GM13976 (cell line): ENCODE measurements at regions not wholly inside any gene's neighbourhood (a gene's known extent, or its start where the extent isn't known, plus 50 kb on each side); places are given as distances from the start of the nearest gene placed in this dataset.

Source experiments
- DNase-seq: peaks from one replicate; pipeline ENCODE4 v3.0.0; 2012; ENCODE audit warnings: low spot score
- CTCF ChIP-seq: IDR thresholded peaks from 2 replicates; pipeline ENCODE4 v1.5.1; 2012; ENCODE audit warnings: borderline replicate concordance, mild to moderate bottlenecking; ENCODE audit not compliant: insufficient read depth; ENCODE audit errors: extremely low read depth, missing control alignments, control extremely low read depth
- in situ Hi-C: fragments of 300-500 bp; cut with MboI; formaldehyde crosslinking; loops from one replicate; pipeline ENCODE4 v1.12.0; 2022; ENCODE audit warnings: low sequenced_read_pairs, mixed read lengths, inconsistent platforms; ENCODE audit not compliant: unreplicated experiment

- no peak for TF ChIP-seq CTCF
- no peak for DNase-seq
Observed at GRCh38 chr2:238580486-238580885, 153.8 kb downstream of the ASB1 start.

GRCh38 chr2:238581126-238581525 is 154.4 kb downstream of the ASB1 start:
- no peak for DNase-seq
- no peak for TF ChIP-seq CTCF
- in situ Hi-C loops = no loop called here

More at GRCh38 chr2:238580486-238580885, 153.8 kb downstream of the ASB1 start:
- in situ Hi-C loops = no loop called here

- TF ChIP-seq CTCF = no peak
- DNase-seq = no peak
- in situ Hi-C loops = no loop called here
Observed at GRCh38 chr2:238582159-238582558, 155.4 kb downstream of the ASB1 start.

GRCh38 chr2:238584617-238585016 is 157.9 kb downstream of the ASB1 start:
- no peak for DNase-seq
- TF ChIP-seq CTCF = no peak
- in situ Hi-C loops = no loop called here

GRCh38 chr2:238585836-238586821 is 159.4 kb downstream of the ASB1 start:
- TF ChIP-seq CTCF = no peak
- no peak for DNase-seq
- in situ Hi-C loops = no loop called here

GRCh38 chr2:238586931-238587775 is 160.4 kb downstream of the ASB1 start:
- in situ Hi-C loops = no loop called here

More at GRCh38 chr2:238586931-238587775, 160.4 kb downstream of the ASB1 start:
- no peak for TF ChIP-seq CTCF
- no peak for DNase-seq
